HG03354 (cell line): ENCODE measurements at regions not wholly inside any gene's neighbourhood (a gene's known extent, or its start where the extent isn't known, plus 50 kb on each side); places are given as distances from the start of the nearest gene placed in this dataset.

Experiments
- ATAC-seq: cut with Tn5 transposase; IDR thresholded peaks from one replicate; pipeline ENCODE4 v1.9.1; 2021; ENCODE audit warnings: mild to moderate bottlenecking; ENCODE audit not compliant: unreplicated experiment, poor library complexity, severe bottlenecking

DNA sequence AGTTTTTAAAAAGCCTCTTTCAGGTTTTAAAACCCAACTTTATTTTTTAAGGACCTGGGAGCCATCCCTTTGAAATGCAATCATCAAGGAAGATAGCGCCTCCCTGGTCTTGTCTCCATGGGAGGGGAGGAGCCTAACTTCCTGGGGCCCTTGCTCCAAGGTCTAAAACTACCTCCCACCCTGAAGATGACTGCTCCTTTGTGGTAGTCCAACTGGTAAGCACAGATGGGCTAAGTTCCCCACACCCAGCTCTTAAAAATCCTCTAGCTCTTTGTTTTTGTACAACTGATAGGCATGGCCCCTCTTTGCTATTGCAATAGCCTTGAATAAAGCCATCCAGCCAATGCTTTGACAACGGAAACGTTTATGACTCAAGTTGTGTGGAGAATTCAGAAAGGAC lies 716.8 kb downstream of the CBLN2 start:
- ATAC-seq, result no peak

DNA sequence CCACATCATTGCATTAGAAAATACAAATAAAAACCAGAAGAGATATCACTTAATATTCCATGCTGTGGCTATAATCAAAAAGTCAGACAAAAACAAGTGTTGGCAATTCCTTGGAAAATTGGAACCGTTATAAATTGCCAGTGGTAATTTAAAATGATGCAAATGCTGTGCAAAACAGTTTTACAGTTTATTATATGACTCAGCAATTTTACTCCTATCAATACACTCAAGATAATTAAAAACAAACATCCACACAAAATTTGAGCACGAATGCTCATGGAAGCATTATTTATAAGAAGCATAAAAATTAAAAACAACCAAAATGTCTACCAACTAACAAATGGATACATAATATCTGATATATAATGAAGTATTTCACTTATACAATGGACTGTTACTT lies 728.8 kb downstream of the CBLN2 start:
- ATAC-seq, result no peak

DNA sequence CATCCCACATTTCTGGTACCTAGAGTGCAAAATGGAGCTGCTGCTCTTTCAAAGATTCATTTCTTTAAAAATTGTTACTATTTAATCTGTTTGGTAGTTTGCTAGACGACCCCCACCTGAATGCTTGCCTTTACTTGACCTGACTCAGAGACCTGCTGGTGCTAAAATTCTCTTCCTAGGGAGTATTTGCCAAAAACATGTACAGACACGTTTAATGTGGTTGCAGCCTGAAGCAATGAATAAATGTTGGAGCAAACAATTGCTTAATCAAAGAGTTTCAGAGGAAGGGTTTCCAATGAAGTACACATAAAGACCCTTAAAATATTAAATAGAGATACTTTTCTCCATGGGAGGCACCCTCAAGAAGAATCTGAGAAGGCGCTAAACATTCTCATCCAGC lies 734.4 kb downstream of the CBLN2 start:
- ATAC-seq, result no peak

DNA sequence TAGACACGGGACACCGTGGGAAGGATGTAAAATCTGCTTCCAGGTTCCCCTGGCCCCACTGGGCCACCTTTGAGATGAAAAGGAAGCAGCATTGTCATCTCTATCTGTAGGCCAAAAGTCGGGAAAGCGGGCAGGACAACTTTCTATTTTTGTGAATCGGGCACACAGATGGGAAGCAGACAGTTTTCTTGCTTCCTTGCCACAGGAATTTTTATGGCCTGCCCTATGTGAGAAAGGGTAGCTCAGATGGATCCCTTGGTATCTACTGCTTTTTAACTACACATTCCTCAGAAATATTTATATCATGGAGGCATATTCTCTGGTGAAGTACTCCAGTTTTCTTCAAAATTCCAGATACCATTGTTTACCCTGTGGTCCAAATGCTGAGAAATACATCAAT lies 735.5 kb downstream of the CBLN2 start:
- ATAC-seq, result no peak

DNA sequence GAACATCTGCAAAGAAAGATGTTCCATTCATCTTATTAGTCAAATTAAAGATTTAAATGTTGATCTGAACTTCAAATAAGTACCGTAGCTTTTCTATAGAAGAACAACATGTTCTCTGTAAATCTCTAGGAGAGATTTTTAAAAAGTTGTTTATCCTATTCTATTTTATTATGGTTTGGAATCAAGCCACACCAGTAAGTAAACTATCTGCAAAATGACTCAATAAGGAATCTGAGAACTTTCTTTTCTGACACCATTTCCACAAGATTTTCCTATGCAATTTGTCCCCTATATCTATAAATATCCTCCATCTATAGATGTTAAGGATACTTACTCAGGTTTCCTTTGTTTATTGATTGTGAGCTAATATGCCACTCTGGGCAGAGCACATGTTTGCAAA lies 736.6 kb downstream of the CBLN2 start:
- ATAC-seq, result no peak

DNA sequence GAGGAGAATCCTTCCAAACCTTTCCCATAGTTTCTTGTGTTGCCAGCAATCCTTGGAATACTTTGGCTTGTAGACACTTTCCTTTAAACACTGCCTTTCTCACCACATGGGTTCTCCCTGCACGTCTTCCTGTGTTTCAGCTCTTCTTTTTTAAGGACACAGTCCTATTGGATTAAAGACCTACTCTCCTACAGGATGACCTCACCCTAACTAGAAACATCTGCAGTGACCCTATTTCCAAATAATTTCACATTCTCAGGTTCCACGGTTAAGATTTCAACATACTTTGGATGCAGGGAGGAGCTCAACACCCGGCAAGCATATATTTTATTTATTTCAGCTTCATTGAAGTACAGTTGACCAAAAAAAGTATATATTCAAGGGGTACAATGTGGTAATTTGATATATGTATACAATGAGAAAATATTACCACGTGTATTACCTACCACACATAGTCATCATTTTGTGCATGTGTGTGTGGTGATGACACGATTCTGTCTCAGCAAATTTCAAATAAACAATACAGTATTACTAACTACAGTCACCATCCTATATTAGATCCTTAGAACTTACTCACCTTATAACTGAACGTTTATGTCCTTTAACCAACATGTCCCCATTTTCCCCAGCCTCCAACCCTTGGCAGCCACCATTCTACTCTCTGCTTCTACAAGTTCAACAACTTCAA lies 745.0 kb downstream of the CBLN2 start:
- no peak for ATAC-seq

DNA sequence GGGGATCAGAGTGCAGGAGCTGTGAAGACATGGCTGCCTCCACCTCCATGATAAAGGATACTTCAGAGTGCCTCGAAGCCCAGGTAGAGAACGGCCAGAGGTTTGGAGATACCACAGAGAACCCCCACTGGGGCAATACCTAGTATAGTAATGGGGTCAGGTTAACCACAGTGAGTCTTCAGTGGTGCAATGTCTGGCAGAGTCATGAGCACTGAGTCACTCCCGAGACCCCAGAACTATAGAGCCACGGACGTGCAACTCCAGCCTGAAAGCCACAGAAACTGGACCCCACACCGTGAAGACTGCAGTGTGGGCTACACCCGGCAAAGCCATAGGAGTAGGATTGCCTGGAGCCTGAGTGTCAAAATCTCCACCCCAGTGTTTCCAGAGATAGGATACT lies 746.6 kb downstream of the CBLN2 start:
- ATAC-seq, result no peak

DNA sequence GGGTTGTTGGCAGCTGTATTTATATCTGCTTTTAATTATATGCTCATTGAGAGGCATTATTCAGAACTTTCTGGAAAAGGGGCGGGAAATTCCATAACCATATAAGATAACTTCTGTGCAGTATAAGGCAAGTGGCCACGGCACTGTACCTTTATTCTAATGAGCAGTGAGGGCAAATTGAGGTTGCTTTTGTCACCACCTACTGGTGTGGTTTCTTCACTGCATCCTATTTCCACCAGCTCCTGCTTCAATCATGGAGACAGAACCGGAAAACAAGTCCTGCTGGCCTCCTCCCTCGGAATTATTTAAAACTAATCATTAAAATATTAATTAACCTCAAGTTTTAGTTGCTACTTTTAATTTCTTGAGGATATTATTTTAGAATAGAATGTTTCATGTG lies 759.4 kb downstream of the CBLN2 start:
- no peak for ATAC-seq

DNA sequence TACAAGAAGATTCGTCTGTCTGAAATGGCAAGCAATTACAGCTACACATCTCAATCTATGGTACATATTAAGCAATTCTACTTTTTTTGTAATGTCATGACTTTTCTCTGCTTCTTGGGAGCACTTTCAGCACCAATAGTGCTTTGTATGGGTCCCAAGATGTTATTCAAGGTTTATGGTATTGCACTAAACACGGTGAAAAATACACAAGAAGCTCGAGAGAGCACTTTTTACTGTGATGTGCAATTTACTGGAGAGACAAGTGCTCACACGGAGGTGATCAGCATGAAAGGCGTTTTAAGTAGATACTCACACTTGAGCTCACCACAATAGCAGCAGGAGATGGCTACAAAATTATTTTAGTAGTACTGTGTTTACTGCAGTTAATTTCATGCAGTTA lies 783.6 kb downstream of the CBLN2 start:
- no peak for ATAC-seq

DNA sequence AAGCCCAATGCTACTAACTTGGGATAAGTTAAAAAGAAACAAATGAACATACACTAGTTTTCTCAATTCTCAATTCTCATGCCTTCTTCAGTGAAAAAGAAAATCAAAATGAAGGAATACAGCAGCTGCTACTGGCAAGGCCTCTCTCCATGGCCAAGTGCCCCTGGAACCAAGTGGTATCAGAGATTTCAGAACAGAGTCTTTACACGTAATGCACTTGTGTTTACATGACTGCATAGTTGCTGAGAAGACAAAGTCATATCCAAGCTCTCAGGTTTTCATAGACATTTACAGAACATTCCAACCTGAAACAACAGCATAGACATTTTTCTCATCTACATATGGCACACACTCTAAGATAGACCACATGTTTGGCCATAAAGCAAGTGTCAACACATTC lies 789.9 kb downstream of the CBLN2 start:
- ATAC-seq, result no peak

DNA sequence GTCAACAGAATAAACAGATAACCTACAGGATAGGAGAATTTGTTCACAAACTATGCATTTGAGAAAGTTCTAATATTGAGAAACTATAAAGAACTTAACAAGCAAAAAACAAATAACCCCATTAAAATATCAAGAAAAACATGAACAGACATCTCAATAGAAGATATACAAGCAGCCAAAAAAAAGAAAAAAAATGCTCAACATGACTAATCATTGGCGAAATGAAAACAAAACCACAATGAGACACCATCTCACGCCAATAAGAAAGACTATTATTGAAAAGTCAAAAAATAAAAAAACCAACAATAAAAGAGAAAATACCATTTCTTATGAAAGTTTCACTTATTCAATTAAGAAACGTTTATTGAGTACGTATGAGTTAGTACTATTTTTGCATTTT lies 800.5 kb downstream of the CBLN2 start:
- no peak for ATAC-seq

DNA sequence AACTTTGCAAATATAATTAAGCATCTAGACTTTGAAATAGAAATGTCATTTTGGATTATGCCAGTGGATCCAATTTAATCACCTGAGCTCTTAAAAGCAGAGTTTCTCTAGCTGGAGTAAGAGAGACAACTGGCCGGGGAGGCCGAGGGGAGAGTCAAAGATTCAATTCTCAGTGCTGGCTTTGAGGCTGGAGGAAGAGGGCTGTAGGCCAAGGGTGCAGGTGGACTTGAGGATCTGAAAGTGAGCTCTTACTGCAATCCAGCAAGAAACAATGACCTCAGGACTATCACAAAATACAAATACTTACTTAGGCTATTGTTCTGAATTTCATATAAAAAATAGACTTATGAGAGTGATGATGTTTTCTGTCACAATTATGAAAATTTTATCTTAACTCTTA lies 814.5 kb downstream of the CBLN2 start:
- no peak for ATAC-seq

DNA sequence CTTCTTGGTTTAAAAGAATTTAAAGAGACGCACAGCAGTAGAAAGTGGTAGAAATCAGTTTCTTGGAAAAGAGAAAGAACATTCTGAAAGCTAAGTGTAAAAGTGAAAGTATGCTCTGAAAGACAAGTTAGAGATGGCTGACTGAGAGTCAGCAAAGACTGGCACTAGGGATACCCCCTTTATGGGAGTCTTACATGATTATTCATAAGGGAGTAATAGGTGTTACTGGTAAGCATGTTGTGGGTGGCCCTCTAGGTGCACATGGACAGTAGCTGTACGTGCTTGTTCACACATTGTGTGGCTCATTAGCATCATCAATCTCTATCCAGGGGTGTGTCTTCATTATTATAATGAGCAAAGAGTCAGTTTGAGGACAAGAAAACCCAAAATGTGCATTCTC lies 816.2 kb downstream of the CBLN2 start:
- ATAC-seq, result no peak

DNA sequence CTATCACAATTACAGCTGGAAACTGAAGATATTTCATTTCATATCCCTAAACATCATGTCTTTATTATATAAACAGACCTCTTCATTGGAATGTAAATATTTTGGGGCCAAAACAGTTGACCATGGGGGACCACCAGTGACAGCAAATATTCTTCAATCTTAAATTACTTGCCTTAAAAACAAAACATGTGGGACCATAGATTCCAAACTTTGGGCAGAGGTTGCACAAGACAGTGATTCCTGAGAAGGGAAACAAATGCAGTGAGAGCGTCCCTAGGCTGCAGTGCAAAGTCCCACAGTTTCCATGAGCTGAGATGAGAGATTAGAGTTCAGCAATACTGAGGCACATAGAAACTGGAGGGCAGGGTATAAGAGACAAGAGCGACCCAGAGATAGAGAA lies 818.9 kb downstream of the CBLN2 start:
- ATAC-seq, result no peak

DNA sequence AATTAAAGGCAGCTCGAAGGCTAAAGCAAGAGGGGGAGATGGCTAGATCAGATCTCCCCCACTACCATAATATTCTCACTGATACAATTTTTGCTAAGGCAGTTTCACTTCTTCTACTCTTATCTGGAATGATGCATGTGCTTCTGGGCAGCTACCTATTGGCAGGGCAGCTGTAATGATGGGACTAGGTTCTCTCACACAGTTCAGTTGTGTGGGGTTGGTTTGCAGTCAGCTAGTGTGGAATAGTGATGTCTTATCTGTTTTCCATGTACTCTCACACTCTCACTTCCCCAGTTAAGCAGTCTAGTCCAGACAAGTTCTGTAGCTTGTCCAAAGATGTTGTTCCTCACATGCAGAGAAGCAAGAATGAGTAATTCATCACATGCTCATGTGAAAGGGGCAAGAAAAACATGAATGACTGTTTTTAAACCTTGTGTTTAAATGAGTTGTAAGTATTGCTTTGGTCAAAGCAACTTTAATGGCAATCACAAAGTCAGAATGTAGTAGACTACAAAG lies 836.1 kb downstream of the CBLN2 start:
- ATAC-seq, result no peak

DNA sequence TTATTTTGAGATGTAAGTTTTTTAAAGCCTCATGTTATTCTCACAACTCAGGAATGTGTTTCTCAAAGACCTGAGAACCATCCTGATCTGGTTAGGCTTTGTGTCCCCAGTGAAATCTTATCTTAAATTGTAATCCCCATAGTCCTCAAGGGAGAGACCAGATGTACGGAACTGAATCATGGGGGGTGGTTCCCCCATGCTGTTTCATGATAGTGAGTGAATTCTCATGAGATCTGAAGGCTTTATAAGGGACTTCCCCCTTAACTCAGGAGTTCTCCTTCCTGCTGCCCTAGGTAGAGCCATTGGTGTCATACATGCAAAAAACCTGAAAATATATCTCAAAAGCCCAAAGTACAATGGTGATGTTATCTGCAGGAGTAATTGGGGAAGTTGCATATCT lies 836.7 kb downstream of the CBLN2 start:
- ATAC-seq, result no peak

DNA sequence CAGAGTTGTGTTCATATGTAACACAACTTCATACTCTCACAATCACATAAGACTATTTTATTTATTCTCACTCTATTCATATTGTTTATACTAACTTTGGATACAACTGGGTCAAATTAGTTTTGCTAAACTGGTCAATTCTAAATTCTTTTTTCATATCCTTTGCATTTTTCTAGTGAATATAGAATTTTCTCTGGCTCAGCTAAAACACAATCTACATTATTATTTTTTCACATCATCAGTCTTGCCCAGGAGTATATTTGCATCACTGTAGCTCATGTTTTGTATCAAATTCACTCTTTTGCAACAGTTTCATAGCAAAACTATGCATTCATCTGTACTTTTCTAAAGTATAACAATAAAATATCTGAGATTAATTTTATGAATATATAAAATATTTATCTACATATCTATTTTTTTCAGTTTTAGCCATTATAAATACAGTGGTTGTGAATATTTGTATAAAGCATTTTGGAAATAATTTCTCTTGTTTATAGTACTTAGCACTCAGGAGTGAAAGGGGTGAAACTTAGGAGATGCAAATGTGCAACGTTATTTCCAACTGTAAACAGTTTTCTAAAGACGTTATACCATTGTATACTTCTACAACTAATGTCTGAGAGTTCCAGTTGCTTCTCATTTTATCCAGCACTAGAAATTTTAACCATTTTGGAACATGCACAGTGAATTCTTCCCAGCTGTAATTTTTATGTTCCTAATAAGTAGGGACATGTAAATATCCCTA lies 854.6 kb downstream of the CBLN2 start:
- no peak for ATAC-seq

DNA sequence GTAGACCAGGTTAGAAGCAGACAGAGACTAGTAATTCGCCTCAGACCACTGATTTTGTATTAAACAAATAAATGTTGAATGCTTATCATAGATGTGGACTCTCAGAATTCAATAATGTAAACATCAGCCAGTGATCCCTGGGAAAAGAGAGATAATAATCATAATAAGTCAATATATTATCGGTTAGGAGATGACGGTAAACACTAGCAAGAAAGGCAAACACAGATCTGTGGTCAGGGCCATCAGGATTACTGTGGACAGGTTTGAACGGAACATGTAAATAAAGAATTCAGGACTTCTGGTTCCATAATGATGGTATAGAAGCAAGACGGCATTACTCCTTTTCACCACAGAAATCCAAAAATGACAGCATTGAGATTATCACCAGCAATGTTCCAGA lies 861.6 kb downstream of the CBLN2 start:
- no peak for ATAC-seq

DNA sequence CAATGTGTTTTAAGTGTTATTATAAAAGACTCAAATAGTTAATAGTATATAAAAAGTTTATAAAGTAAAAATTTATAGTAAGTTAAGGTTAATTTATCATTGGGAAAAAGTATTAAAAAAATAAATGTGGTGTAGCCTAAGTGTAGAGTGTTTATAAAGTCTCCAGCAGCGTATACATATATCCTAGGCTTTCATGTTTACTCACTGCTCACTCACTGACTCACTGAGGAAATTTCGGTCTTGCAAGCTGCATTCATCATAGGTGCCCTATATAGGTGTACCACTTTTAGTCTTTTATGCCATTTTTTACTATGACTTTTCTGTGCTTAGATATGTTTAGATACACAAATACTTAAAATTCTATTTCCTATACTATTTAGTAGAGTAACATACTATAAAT lies 866.0 kb downstream of the CBLN2 start:
- no peak for ATAC-seq

DNA sequence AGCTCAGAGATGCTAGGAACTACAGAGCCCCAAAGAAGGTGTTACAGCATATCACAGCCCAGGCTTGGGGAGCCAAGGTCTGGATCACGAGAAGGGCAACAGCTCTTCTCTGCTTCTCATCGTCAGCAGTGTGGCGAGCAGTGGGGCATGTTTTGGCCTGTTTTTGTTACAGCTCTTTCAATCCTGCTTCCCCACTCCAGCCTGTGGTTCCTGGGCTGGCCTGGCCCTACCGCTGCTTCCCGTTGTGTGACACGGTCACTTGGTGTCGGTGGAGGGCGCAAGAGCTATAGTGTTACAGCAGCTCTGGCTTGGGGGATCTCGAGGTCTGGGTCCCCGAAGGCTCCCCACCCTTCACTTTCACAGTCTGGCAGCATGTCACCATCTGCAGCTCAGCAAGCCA lies 870.2 kb downstream of the CBLN2 start:
- ATAC-seq, result no peak

DNA sequence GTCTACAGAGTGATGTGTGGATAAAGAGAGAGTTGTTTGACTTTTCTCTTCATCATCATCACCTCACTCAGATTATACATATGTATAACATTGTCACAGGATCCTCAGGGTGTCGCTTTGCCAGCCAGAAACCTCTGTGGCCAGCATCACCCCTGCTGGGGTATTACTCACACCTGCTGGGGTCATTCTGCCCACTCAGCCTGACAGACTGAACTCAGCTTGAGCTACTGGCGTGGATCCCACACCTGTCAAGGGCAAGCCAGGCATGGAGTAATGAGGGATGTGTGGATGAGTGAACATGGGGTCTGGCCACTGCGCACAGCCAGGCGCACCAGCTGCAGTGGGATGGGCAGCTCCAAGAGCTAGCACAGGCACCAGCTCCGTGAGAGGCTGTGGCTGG lies 870.6 kb downstream of the CBLN2 start:
- ATAC-seq, result no peak

DNA sequence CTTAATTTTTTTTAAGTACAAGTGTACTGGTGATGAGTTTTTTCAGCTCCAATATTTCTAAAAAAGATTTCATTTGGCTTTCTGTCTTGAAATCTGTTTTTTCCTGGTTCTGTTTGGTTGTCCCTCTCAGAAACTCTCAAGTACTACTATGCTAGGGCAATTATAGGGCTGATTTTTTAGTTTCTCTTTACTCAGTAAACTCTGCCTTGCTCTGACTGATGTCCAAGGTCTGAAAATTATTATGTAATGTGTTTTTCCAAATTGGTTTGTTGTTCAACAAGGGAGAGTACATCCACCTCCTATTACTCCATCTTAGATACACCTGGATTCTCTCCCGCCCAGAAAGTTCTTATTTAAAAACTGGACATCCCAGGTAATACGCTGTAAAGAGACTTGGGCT lies 877.7 kb downstream of the CBLN2 start:
- ATAC-seq, result no peak
